CD4-positive, alpha-beta T cell (primary cell): ENCODE measurements at regions not wholly inside any gene's neighbourhood (a gene's known extent, or its start where the extent isn't known, plus 50 kb on each side); places are given as distances from the start of the nearest gene placed in this dataset.

Source experiments
- ATAC-seq: fragments of 200-7000 bp; cut with Tn5 transposase; one replicate; pipeline ENCODE4 v1.10.0; 2022; ENCODE audit warnings: mild to moderate bottlenecking; ENCODE audit not compliant: poor library complexity
- CTCF ChIA-PET: fragments of 350-600 bp; sonication (Branson Sonifier 250); formaldehyde crosslinking; loops from one replicate; lab custom pipeline; 2021; ENCODE audit warnings: antibody characterized with exemption, inconsistent platforms; lab: Charles Lee
- POLR2A ChIA-PET: fragments of 350-600 bp; sonication (Branson Sonifier 250); formaldehyde crosslinking; loops from one replicate; lab custom pipeline; 2021; ENCODE audit warnings: antibody characterized with exemption, inconsistent platforms; lab: Charles Lee
- DNase-seq, 14 experiments: peaks; one replicate each; pipeline ENCODE4 v3.0.0-alpha.2; 2013 to 2020; ENCODE audit warnings: mixed read lengths in 2 of 14
- H3K27ac ChIP-seq, 2 donors: one replicate each; pipeline versions ENCODE4 v1.5.1 to v1.7.0; 2013; ENCODE audit warnings: low read length in 2 of 2, low read depth in 1 of 2, mild to moderate bottlenecking in 1 of 2
- H3K27me3 ChIP-seq, 2 experiments: 1 replicate in 1 of 2; 2 replicates in 1 of 2; pipeline versions ENCODE4 v1.6.1 to v1.7.0; 2013; ENCODE audit warnings: low read length in 2 of 2, control low read depth in 1 of 2, mild to moderate bottlenecking in 1 of 2, moderate library complexity in 1 of 2; ENCODE audit not compliant: insufficient read depth in 2 of 2, control insufficient read depth in 1 of 2
- H3K36me3 ChIP-seq: one replicate; pipeline ENCODE4 v1.6.1; 2013; ENCODE audit warnings: low read length, control low read depth; ENCODE audit not compliant: insufficient read depth
- H3K4me1 ChIP-seq: one replicate; pipeline ENCODE4 v1.6.1; 2013; ENCODE audit warnings: low read length, control low read depth; ENCODE audit not compliant: insufficient read depth
- H3K4me3 ChIP-seq: one replicate; pipeline ENCODE4 v1.5.1; 2013; ENCODE audit warnings: mild to moderate bottlenecking, low read length, moderate library complexity
- H3K9me3 ChIP-seq, 2 experiments: 1 replicate in 1 of 2; 2 replicates in 1 of 2; pipeline versions ENCODE4 v1.6.1 to v1.7.0; 2013; ENCODE audit warnings: low read length in 2 of 2, mild to moderate bottlenecking in 2 of 2, control low read depth in 1 of 2, moderate library complexity in 1 of 2; ENCODE audit not compliant: control insufficient read depth in 1 of 2, insufficient read depth in 1 of 2
- H3K27ac Mint-ChIP-seq: one replicate; pipeline ENCODE4 v1.8.0; 2020; ENCODE audit warnings: mixed read lengths
- H3K27me3 Mint-ChIP-seq: one replicate; pipeline ENCODE4 v1.8.0; 2021; ENCODE audit warnings: mixed read lengths
- H3K36me3 Mint-ChIP-seq: one replicate; pipeline ENCODE4 v1.8.0; 2021; ENCODE audit warnings: low read depth, mixed read lengths
- H3K4me1 Mint-ChIP-seq: one replicate; pipeline ENCODE4 v1.8.0; 2021; ENCODE audit warnings: low read depth, mixed read lengths
- H3K4me3 Mint-ChIP-seq: one replicate; pipeline ENCODE4 v1.8.0; 2020; ENCODE audit warnings: mild to moderate bottlenecking, mixed read lengths
- H3K9me3 Mint-ChIP-seq: one replicate; pipeline ENCODE4 v1.8.0; 2020; ENCODE audit warnings: mixed read lengths
- CTCF ChIP-seq: fragments of 200-600 bp; IDR thresholded peaks from one replicate; pipeline ENCODE4 v1.8.0; 2022; ENCODE audit warnings: antibody characterized with exemption, mild to moderate bottlenecking
- intact Hi-C, 2 experiments: fragments of 100-400 bp; cut with DNase I in 1 of 2; cut with micrococcal nuclease in 1 of 2; formaldehyde crosslinking; loops; one replicate each; pipeline versions ENCODE4 v1.15.1 to v1.9.0; 2023 to 2025; cut with DNase I, micrococcal nuclease

GRCh38 chr6:71496018-71496721, 207.6 kb downstream of the OGFRL1 start:
- Histone ChIP-seq H3K4me1 (no peaks in the 10 kb centered on the region), H3K27me3 (no peaks in the 10 kb centered on the region), H3K9me3 (no peaks in the 10 kb centered on the region), H3K36me3 (no peaks in the 10 kb centered on the region), H3K4me3 (no peak overlapping the region), H3K27ac (no peak overlapping the region)
- POLR2A ChIA-PET, result no interaction called here
- Mint-ChIP-seq H3K36me3 (no peaks in the 10 kb centered on the region), H3K9me3 (no peaks in the 10 kb centered on the region), H3K27me3 (no peaks in the 10 kb centered on the region), H3K4me3 (no peak overlapping the region), H3K27ac (no peak overlapping the region), H3K4me1 (peaks cover 6% of the 10 kb centered on the region)
- peak in 2 of 14 experiments; percentile 0 to 8 for DNase-seq
- ATAC-seq, result no peak
- CTCF ChIA-PET, result no interaction called here
- intact Hi-C loops, result no loop called here
- no peak for TF ChIP-seq CTCF

GRCh38 chr6:71496722-71497033, 208.1 kb downstream of the OGFRL1 start:
- Histone ChIP-seq H3K27ac (no peak overlapping the region), H3K4me1 (no peaks in the 10 kb centered on the region), H3K27me3 (no peaks in the 10 kb centered on the region), H3K9me3 (no peaks in the 10 kb centered on the region), H3K4me3 (no peak overlapping the region), H3K36me3 (no peaks in the 10 kb centered on the region)
- Mint-ChIP-seq H3K4me3 (no peak overlapping the region), H3K27ac (no peak overlapping the region), H3K27me3 (no peaks in the 10 kb centered on the region), H3K4me1 (peaks cover 6% of the 10 kb centered on the region), H3K9me3 (no peaks in the 10 kb centered on the region), H3K36me3 (no peaks in the 10 kb centered on the region)
- POLR2A ChIA-PET, result no interaction called here
- TF ChIP-seq CTCF, result no peak
- DNase-seq (no peak), ATAC-seq (no peak)
- intact Hi-C loops, result no loop called here
- CTCF ChIA-PET, result no interaction called here

GRCh38 chr6:71498638-71499037, 210.0 kb downstream of the OGFRL1 start:
- Mint-ChIP-seq H3K9me3 (no peaks in the 10 kb centered on the region), H3K36me3 (no peaks in the 10 kb centered on the region), H3K27ac (no peak overlapping the region), H3K4me1 (peaks cover 6% of the 10 kb centered on the region), H3K4me3 (no peak overlapping the region), H3K27me3 (no peaks in the 10 kb centered on the region)
- Histone ChIP-seq H3K27ac (no peak overlapping the region), H3K4me1 (no peaks in the 10 kb centered on the region), H3K9me3 (no peaks in the 10 kb centered on the region), H3K4me3 (no peak overlapping the region), H3K27me3 (no peaks in the 10 kb centered on the region), H3K36me3 (no peaks in the 10 kb centered on the region)
- ChIA-PET POLR2A (no interaction called here), CTCF (interaction anchor here (1.2 kb wide), 1 partner anchor 15 kb away, joined by 3 read pairs; no protein-coding TSS in a partner anchor)
- no peak for TF ChIP-seq CTCF
- ATAC-seq, result no peak
- intact Hi-C loops, result no loop called here
- no peak for DNase-seq
